ENCODE measurements at regions not wholly inside any gene's neighbourhood (a gene's known extent, or its start where the extent isn't known, plus 50 kb on each side); places are given as distances from the start of the nearest gene placed in this dataset.

DNA sequence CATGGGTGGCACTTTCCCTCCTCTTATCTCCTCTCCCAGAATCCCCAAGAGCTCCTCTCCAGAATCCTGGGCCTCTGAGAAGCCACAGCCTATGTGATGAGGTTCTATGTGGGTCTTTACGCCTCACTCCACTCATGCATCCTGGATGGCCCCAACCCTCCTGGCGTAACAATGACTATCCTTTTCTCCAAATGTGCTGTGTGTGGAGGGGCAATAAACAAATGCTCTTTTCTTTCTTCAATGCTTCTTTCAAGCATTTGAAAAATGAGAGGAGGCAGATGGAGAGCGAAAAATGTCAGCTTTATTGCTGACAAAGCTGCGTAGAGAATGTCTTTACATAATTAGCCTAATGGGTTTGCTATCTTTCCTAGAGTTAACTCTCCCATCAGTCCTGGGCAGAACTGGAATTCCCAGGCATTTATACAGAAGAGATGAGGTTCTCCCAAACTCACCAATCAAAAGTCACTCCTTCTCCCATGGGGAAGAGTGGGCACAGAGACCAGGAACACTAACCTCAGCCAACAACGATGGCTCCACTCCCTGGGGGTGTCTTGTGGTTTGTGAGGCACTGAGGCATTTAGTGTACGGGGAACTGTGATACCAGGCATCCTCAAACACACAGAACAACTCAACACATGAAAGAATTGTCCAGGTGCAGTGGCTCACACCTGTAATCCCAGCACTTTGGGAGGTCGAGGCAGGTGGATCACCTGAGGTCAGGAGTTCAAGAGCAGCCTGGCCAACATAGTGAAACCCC is 118.9 kb upstream of the SLC34A2 start:
- peaks cover 25% of the 10 kb centered on the region for H3K4me1 ChIP-seq
- no peaks in the 10 kb centered on the region for H3K9me3 ChIP-seq
- H3K4me3 ChIP-seq = no peak overlapping the region
- no peaks in the 10 kb centered on the region for H3K27me3 ChIP-seq
- peak overlapping the region in 2 of 4 donors; percentile 76 to 77 for H3K27ac ChIP-seq
- DNase-seq (no peak), ATAC-seq (no peak)
- intact Hi-C loops (cut with DNase I) = no loop called here
- WGBS, 2 donors = 55 to 58% methylated on average over 7 of the region's 7 CpGs
- no peak for TF ChIP-seq POLR2A (IDR thresholded peaks at IDR 0.05)
- TF ChIP-seq, protein P1, sequence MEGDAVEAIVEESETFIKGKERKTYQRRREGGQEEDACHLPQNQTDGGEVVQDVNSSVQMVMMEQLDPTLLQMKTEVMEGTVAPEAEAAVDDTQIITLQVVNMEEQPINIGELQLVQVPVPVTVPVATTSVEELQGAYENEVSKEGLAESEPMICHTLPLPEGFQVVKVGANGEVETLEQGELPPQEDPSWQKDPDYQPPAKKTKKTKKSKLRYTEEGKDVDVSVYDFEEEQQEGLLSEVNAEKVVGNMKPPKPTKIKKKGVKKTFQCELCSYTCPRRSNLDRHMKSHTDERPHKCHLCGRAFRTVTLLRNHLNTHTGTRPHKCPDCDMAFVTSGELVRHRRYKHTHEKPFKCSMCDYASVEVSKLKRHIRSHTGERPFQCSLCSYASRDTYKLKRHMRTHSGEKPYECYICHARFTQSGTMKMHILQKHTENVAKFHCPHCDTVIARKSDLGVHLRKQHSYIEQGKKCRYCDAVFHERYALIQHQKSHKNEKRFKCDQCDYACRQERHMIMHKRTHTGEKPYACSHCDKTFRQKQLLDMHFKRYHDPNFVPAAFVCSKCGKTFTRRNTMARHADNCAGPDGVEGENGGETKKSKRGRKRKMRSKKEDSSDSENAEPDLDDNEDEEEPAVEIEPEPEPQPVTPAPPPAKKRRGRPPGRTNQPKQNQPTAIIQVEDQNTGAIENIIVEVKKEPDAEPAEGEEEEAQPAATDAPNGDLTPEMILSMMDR (IDR thresholded peaks at IDR 0.05) = no peak
- no peaks in the 10 kb centered on the region for H3K36me3 ChIP-seq (replicated peaks in 1 of 2; ENCODE audit: insufficient read depth in 1 of 2, low read depth in 2 of 2)

DNA sequence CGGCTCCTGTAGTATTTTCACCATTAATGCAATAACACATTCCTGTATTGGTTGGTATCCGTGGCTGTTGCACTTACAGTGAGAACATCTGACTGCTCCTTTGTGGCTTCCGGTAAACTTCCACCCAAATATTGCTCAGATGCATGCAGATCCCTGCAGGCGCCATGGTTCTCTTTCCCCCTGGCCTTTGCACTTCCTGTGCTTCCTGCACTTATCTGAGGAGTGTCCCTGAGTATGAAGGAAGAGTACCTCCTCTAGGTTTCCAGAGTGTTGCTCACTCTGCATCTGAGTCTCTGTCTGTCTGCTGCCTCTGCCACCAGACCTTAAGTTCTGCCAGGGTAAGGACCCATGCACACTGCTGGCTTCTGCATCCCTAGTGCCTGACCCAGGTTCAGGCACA is 117.2 kb upstream of the SLC34A2 start:
- TF ChIP-seq, protein P1 (IDR thresholded peaks at IDR 0.05) = no peak
- TF ChIP-seq POLR2A (IDR thresholded peaks at IDR 0.05) = no peak
- DNase-seq (no peak), ATAC-seq (no peak)
- Histone ChIP-seq H3K27ac (no peak overlapping the region), H3K36me3 (replicated peaks in 1 of 2; ENCODE audit: insufficient read depth in 1 of 2, low read depth in 2 of 2) (no peaks in the 10 kb centered on the region), H3K9me3 (no peaks in the 10 kb centered on the region), H3K27me3 (no peaks in the 10 kb centered on the region), H3K4me1 (peaks cover 25% of the 10 kb centered on the region), H3K4me3 (no peak overlapping the region)
- 76 to 83% methylated on average over 4 of the region's 4 CpGs for WGBS, 2 donors
- intact Hi-C loops (cut with DNase I) = no loop called here

DNA sequence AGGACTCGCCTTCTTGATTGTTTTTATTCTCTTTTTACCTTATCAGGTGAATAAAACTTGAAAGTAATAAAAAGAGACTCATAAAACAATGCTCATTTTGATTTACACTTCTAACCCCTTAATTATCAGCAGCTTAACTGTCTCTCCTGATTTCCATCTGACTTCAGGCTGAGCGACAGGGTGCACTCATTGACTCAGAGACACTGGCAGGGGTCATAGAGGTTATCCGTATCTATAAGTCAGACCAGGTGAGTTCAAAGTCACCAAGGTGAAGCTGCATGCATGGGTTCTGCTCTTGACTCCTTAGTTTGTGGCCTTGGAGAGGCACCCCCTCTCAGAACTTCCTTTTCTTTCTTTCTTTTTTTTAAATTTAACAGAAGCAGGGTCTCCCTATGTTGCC is 116.4 kb upstream of the SLC34A2 start:
- 68 to 70% methylated on average over 3 of the region's 3 CpGs for WGBS, 2 donors
- intact Hi-C loops (cut with DNase I) = no loop called here

DNA sequence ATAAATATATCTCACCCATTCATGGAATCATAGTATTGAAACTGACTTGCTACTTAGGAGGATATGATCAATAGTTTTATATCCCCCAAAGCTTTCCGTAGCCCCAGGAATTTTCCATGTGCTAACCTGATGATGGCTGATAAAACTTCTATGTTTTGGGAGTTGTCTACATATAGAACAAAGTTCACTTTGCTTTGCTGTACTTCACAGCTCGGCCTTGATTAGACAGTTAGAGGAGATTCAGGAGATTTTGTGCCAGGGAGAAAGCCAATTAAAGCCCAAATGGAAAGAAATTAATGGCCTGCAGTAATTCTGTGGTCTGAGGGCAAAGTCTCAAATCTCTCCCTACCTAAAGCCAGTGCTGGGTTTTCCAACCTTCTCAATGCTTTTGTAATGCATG is 114.9 kb upstream of the SLC34A2 start:
- Histone ChIP-seq H3K27me3 (no peaks in the 10 kb centered on the region), H3K9me3 (no peaks in the 10 kb centered on the region), H3K4me3 (no peak overlapping the region), H3K27ac (no peak overlapping the region), H3K36me3 (replicated peaks in 1 of 2; ENCODE audit: insufficient read depth in 1 of 2, low read depth in 2 of 2) (no peaks in the 10 kb centered on the region), H3K4me1 (peaks cover 22% of the 10 kb centered on the region)
- intact Hi-C loops (cut with DNase I) = no loop called here
- DNase-seq (no peak), ATAC-seq (no peak)
- no peak for TF ChIP-seq POLR2A (IDR thresholded peaks at IDR 0.05)
- TF ChIP-seq, protein P1 (IDR thresholded peaks at IDR 0.05) = no peak
- 17 to 28% methylated on average over 2 of the region's 2 CpGs for WGBS, 2 donors

More for the DNA sequence above, 116.4 kb upstream of the SLC34A2 start:
- H3K4me3 ChIP-seq = no peak overlapping the region
- TF ChIP-seq, protein P1 (IDR thresholded peaks at IDR 0.05) = no peak
- TF ChIP-seq POLR2A (IDR thresholded peaks at IDR 0.05) = no peak
- no peaks in the 10 kb centered on the region for H3K36me3 ChIP-seq (replicated peaks in 1 of 2; ENCODE audit: insufficient read depth in 1 of 2, low read depth in 2 of 2)
- H3K4me1 ChIP-seq = peaks cover 25% of the 10 kb centered on the region
- H3K27ac ChIP-seq = no peak overlapping the region
- no peak for DNase-seq
- H3K9me3 ChIP-seq = no peaks in the 10 kb centered on the region
- no peaks in the 10 kb centered on the region for H3K27me3 ChIP-seq
- no peak for ATAC-seq

DNA sequence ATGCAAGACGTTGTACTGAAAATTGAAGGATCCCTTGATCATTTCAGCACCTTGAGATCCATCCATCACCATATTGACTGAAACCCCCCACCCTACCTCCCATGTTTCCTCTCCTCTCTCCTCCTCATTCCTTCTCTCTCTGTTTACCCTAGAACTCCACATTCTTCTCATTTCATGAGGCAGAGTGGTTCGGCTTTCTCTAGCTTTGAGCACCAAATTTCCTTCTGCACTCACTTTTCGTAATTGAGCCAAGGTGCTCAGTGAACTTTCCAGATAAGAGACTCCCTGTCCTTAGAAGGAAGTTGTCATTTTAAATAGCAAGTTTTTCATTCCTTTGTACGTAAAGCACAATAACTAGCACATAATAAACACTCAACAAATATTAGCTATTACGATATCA is 108.3 kb upstream of the SLC34A2 start:
- intact Hi-C loops (cut with DNase I) = no loop called here
- Histone ChIP-seq H3K36me3 (replicated peaks in 1 of 2; ENCODE audit: insufficient read depth in 1 of 2, low read depth in 2 of 2) (no peaks in the 10 kb centered on the region), H3K4me3 (no peak overlapping the region), H3K27ac (no peak overlapping the region), H3K4me1 (no peaks in the 10 kb centered on the region), H3K27me3 (no peaks in the 10 kb centered on the region), H3K9me3 (no peaks in the 10 kb centered on the region)
- ATAC-seq (no peak), DNase-seq (no peak)
- 49 to 69% methylated on average over 5 of the region's 5 CpGs for WGBS, 2 donors
- TF ChIP-seq POLR2A (IDR thresholded peaks at IDR 0.05) = no peak
- TF ChIP-seq, protein P1 (IDR thresholded peaks at IDR 0.05) = no peak
